ENCODE measurements at regions not wholly inside any gene's neighbourhood (a gene's known extent, or its start where the extent isn't known, plus 50 kb on each side); places are given as distances from the start of the nearest gene placed in this dataset.

DNA sequence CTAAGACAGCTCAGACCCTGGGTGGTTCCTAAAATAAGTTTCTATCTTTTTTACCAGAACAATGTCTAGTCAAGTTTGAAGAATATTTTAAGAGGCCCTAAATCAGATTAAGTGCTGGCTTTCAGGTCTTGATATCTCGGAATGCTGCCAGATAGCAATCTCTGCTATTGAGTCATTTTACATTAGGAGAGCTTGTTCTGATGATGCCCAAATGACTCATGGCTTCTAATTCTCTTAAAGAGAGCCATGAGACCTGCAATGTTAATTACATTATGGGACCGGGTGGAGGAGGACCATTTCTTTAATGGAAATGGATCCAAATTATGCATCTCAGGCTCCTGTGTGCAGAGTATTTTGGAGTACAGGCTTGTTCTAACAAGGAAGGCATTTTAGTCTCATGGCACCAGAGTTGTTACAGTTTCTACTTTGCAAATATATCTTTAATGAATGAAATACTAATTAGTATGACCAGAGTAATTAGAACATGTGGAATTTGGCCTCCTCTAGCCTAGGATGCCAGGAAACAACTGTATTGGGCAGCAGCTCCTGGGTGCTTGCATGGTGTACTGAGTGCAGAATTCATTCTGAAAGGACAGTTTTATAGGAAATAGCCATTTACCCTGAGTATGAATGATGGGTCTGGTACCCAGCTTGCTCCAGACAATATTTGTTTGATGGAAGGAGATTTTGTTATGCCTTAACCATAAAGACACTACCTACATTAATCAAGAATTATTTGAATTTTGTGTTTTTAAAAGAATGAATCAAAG is 94.0 kb upstream of the SULT1C3 start:
- H3K27me3 ChIP-seq (ENCODE audit: control insufficient read depth, insufficient read depth, low read length): no peaks in the 10 kb centered on the region
- intact Hi-C loops (cut with DNase I): no loop called here

DNA sequence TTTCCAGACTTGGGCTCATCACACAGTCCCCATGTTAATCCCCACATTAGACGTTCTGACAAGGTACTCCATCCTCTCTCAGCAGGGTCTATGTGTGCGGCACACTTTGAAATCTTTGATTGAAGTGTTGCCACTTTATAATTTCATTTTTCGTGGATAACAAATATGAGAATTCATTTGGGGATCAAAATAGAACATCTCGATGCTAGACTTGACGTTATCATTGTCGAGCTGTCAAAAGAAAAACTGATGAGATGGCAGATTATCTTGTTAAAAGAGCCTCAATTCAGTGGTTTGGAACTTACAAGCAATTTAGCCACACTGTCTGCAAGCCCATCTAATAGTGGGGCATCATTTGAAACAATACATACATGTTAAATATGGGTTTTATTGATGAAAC is 91.2 kb upstream of the SULT1C3 start:
- FAIRE-seq (no peak), DNase-seq (no peak)
- intact Hi-C loops (cut with DNase I): no loop called here
- H3K27ac ChIP-seq (ENCODE audit: low read depth in 2 of 2, low read length in 2 of 2): no peak overlapping the region
- no peaks in the 10 kb centered on the region for H3K9me3 ChIP-seq (ENCODE audit: control insufficient read depth in 2 of 3, insufficient read depth in 1 of 3, low read length in 3 of 3)
- no peaks in the 10 kb centered on the region for H3K4me1 ChIP-seq (ENCODE audit: control insufficient read depth in 2 of 3, insufficient read depth in 2 of 3, low read depth in 1 of 3, low read length in 3 of 3)
- H3K27me3 ChIP-seq (ENCODE audit: control insufficient read depth, insufficient read depth, low read length): no peaks in the 10 kb centered on the region
- H3K4me3 ChIP-seq (ENCODE audit: low read length in 3 of 3): no peak overlapping the region
- no peak overlapping the region for H3K9ac ChIP-seq (ENCODE audit: low read length in 3 of 3)
- TF ChIP-seq, protein P1, sequence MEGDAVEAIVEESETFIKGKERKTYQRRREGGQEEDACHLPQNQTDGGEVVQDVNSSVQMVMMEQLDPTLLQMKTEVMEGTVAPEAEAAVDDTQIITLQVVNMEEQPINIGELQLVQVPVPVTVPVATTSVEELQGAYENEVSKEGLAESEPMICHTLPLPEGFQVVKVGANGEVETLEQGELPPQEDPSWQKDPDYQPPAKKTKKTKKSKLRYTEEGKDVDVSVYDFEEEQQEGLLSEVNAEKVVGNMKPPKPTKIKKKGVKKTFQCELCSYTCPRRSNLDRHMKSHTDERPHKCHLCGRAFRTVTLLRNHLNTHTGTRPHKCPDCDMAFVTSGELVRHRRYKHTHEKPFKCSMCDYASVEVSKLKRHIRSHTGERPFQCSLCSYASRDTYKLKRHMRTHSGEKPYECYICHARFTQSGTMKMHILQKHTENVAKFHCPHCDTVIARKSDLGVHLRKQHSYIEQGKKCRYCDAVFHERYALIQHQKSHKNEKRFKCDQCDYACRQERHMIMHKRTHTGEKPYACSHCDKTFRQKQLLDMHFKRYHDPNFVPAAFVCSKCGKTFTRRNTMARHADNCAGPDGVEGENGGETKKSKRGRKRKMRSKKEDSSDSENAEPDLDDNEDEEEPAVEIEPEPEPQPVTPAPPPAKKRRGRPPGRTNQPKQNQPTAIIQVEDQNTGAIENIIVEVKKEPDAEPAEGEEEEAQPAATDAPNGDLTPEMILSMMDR (IDR thresholded peaks at IDR 0.05; ENCODE audit: borderline replicate concordance, extremely low read depth, insufficient read depth): no peak
- no peaks in the 10 kb centered on the region for H3K36me3 ChIP-seq (ENCODE audit: control insufficient read depth in 2 of 3, insufficient read depth in 3 of 3, low read length in 3 of 3)

More for the DNA sequence above, 94.0 kb upstream of the SULT1C3 start:
- Histone ChIP-seq H3K9me3 (ENCODE audit: control insufficient read depth in 2 of 3, insufficient read depth in 1 of 3, low read length in 3 of 3) (no peaks in the 10 kb centered on the region), H3K27ac (ENCODE audit: low read depth in 2 of 2, low read length in 2 of 2) (no peak overlapping the region), H3K9ac (ENCODE audit: low read length in 3 of 3) (no peak overlapping the region), H3K36me3 (ENCODE audit: control insufficient read depth in 2 of 3, insufficient read depth in 3 of 3, low read length in 3 of 3) (no peaks in the 10 kb centered on the region), H3K4me3 (ENCODE audit: low read length in 3 of 3) (no peak overlapping the region), H3K4me1 (ENCODE audit: control insufficient read depth in 2 of 3, insufficient read depth in 2 of 3, low read depth in 1 of 3, low read length in 3 of 3) (no peaks in the 10 kb centered on the region)
- no peak for DNase-seq
- FAIRE-seq: no peak
- TF ChIP-seq, protein P1 (IDR thresholded peaks at IDR 0.05; ENCODE audit: borderline replicate concordance, extremely low read depth, insufficient read depth): no peak

DNA sequence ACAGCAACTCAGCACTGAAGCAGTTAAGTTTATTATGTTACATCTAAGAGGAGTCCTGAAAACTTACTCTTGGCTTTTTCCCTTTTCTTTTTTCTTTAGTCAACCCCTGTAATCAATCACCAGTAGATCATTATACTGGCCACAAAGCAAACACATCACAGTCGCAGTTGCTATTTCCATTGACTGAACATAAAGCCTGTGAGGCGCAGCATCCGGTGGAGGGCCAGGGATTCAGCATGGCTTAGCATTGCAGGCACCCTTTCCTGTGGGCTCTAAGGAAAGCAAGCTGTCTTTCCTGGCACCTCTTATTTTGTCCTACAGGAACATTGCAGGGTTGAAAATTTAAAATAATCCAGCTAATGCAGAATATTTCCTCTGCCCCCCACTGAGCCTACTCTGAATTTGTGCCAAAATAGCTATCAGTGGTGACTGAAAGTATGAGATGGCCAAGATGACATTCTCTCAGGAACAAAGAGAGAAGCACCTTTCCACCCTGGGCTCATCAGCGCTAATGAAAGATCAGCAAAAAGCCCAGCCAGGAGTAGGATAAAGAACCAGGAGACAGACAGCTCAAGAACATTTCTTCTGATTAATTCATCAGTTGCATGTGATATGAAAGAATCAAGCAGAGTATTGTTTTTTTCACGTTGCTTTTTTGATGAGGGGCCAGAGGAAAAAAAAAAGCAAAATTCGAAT is 85.3 kb upstream of the SULT1C3 start:
- TF ChIP-seq, protein P1 (IDR thresholded peaks at IDR 0.05; ENCODE audit: borderline replicate concordance, extremely low read depth, insufficient read depth): no peak
- no peak overlapping the region for H3K9ac ChIP-seq (ENCODE audit: low read length in 3 of 3)
- H3K36me3 ChIP-seq (ENCODE audit: control insufficient read depth in 2 of 3, insufficient read depth in 3 of 3, low read length in 3 of 3): no peaks in the 10 kb centered on the region
- H3K9me3 ChIP-seq (ENCODE audit: control insufficient read depth in 2 of 3, insufficient read depth in 1 of 3, low read length in 3 of 3): no peaks in the 10 kb centered on the region
- DNase-seq (peak in 2 of 5 donors; percentile 43 to 50), FAIRE-seq (no peak)
- H3K4me1 ChIP-seq (ENCODE audit: control insufficient read depth in 2 of 3, insufficient read depth in 2 of 3, low read depth in 1 of 3, low read length in 3 of 3): no peaks in the 10 kb centered on the region
- H3K4me3 ChIP-seq (ENCODE audit: low read length in 3 of 3): no peak overlapping the region
- H3K27ac ChIP-seq (ENCODE audit: low read depth in 2 of 2, low read length in 2 of 2): no peak overlapping the region
- intact Hi-C loops (cut with DNase I): no loop called here
- no peaks in the 10 kb centered on the region for H3K27me3 ChIP-seq (ENCODE audit: control insufficient read depth, insufficient read depth, low read length)

Data from kidney (tissue), 13 donors.